NCI-H345 treated with DMSO at 0.1 percent for 48 hours (cell line): ENCODE measurements at regions not wholly inside any gene's neighbourhood (a gene's known extent, or its start where the extent isn't known, plus 50 kb on each side); places are given as distances from the start of the nearest gene placed in this dataset.
"Not testable (repeated sequence)": the region's sequence is repeated elsewhere in the genome, so short reads cannot be mapped to it uniquely, and the experiment has no call there.

Experiments used
- DNase-seq: peaks from one replicate; lab custom pipeline; 2025; ENCODE audit not compliant: unreplicated experiment; lab: John Stamatoyannopoulos, UW

DNA sequence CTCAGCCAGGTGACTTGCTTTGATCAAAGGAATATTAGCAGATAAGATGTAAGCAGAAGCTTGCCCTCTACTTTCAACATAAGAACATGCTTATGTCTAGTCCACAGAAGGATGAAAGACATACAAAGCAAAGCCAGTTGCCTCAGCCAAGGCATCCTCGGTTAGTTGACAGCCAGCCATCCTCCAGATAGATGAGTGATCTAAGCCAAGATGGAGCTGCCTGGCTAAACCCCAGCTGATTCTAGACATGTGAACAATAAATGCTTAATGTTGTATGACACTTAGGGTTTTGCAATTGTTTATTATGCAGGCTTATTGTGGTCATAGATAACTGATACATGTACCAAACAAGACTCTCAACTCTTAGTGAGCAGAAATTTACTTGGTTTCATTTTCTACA is 157.6 kb upstream of the TMTC2 start:
- no peak for DNase-seq

DNA sequence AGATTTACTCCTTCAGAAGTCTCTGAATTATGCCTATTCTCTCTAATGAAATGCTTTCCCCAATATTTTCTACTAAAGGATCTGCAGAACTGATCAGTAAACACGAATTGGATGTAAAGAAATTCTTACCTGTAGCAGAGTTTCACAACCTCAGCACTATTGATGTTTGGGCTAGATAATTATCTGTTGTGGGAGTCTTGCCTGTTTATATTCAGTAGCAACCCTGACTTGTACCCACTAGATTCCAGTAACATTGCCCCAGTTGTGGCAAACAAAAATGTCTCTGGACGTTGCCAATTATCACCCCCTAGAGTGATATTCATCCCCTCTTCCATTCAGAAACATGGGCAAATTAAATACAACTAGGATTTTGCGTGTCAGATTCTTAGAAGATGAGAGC is 156.8 kb upstream of the TMTC2 start:
- no peak for DNase-seq

DNA sequence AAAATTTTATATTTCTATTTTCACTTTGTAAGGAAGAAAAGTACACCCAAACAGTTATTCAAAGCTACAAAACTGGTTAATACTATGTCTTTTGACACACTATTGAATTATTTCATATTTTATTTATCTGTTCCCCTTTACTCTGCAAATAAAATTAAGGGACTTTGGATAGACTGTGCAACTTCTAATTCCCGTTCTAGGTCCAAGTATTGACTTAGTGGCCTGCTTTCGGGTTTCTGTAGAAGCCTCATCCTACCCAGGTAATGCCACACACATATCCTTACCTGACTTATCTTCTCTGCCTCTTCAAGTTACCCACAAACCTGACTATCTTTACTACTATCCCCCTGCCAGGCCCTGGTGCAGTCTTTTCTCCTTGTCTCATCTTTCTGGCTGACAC is 156.3 kb upstream of the TMTC2 start:
- no peak for DNase-seq

DNA sequence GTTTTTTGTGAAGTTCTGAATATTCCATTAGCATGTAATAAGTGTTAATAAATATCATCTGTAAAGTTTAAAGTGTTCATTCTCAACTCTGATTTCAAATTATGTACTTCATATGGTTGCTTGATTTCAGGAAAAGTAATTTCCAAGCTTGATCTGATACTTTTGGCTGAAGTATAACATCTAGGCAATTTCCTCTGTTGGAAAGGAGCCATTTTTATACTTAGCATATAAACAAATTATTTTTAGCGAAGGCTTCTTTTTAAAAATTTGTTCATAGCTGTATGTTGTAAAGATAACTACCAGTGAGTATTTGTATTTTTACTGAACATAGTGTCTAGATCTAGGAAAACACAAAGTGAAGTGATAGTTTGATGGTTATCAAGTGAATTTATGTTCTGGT is 153.4 kb upstream of the TMTC2 start:
- no peak for DNase-seq

DNA sequence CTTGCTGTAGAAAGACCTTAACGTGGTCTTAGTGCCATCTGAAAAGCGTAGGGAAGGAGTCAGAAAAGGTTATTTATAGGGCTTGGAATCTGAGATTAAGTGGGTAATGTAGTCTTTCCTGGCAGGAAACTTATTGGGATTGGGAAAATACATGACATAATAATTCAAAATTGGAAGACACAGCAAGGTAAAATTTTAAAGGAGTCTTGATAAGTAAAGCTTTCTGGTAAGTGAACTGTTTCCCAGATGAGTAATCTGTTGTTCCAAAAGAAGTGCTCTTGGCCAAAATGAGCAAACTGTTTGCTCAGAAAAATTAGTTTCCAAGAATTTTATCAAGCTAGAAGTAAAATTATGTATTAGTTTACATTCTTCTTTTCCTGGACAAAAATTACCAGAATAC is 149.3 kb upstream of the TMTC2 start:
- DNase-seq = no peak

DNA sequence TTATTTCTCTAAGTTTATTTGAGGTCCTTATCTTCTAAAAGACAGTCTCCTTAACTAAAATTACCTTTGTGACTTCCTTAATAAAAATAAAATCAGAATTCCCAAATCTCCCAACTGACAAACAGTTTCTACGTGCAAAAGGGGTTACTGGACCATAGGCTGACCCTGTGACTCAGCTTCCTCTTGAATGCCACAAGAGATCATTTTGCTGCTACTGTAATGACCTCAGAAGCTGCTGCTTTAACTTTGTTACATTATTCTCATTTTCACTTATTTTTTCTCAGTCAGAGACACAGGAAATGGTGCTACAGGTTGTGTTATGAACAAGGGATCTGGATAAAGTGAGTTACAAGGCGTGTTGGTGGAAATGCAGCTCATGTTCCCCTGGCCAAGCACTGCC is 132.2 kb upstream of the TMTC2 start:
- no peak for DNase-seq

DNA sequence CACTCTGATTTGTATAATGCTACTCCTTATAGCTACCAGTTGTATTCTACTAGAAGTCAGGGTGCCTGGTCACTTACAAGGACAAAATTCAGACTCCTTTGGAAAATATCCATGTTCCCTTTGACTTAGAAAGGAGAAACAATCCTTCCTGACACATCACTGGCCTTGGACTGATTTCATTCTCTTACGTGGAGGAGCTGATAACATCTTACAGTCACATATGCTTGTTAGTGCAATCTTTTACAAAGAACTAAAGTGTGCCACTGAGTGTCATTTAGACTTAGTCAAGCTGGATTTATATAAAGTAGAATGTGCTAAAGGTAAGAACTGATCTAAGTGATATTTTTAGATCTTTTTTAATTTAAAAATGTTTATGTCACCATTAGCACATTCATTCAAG is 131.0 kb upstream of the TMTC2 start:
- no peak for DNase-seq

DNA sequence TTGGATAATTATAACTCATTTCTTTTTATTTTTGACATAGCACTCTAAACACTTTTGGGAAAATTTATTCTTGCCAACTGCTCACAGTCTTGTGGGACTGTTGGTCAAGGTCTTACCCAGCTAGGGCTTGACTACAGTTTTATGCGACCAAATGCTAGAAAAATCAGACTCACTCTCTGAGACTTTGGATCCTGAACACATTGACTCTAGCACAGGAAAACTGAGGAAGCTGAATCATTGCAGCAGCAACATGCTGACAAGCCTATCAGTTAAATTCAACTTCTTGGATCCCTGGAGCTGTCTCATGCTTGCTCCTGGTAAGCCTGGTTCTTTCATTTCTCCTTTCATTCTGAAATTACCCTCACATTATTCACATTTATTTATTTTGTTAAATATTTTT is 120.7 kb upstream of the TMTC2 start:
- no peak for DNase-seq

DNA sequence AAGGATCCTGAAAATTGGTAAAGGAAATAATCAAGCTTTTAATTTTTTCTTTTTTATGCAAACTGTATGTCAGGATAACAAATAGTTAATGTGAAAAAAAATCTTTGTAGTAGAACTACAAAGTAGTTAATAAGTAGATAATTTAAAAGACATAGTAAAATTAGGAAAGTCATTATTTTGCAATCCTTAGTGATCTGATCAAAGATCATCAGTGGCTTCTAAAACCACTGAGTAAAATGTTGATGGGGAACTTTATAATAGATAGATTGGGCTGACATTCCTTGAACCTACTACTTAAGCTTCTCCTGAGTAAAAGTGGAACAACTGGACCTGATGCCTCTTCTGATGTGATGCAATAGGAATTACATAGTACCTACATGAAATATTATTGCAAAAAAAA is 119.0 kb upstream of the TMTC2 start:
- no peak for DNase-seq

DNA sequence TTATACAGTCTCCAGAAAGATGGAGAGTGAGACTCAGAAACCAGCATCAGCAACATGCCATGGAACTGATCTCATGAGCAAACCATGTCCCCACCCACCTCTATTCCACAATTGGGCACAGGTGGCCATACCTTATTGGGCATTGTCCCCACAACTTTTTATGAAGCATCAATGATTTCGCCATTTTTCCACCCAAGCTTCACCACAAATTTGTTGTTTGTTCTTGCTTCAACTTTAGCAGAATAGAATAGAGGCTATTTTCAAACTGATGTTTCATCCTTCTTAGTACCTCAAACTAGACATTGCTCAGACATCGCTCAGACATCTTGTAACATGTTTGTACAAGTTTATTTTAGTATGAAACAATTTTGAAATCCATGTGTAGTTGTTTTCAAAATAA is 112.5 kb upstream of the TMTC2 start:
- no peak for DNase-seq

DNA sequence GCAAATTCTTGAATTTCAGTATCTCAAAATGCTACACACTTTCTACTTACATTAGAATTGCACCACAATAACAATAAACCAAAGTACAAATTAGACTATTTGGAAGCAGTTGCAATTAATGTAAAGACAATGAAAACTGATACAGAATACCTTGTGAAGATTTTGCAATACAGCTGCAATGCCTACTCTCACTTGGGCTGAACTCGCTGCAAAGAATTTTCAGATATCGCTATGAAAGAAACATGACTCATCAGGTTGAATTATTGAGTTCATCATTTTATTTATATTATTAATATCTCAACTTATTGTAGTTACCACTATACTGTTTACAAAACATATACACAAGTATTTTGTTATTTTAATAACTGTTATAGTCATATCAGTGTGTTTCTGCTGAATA is 108.0 kb upstream of the TMTC2 start:
- DNase-seq = no peak

DNA sequence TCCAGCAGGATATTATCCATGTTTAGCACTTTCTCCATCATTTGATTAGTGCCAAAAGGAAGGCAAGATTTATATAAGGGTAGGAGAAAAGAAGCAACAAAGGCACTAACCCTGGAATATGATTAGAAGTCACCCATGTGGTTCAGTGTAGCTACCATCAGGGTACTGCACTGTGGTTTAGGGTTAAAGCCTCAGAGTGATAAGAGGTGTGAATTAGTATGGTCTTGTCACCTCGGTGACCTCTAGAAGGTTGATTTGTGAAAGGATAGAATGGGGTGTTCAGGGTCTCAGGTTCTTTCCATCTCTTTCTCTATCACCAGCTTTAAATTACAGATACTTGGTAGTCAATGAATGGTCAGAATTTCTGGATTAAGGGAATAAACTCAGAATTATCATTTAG is 103.0 kb upstream of the TMTC2 start:
- DNase-seq = no peak

DNA sequence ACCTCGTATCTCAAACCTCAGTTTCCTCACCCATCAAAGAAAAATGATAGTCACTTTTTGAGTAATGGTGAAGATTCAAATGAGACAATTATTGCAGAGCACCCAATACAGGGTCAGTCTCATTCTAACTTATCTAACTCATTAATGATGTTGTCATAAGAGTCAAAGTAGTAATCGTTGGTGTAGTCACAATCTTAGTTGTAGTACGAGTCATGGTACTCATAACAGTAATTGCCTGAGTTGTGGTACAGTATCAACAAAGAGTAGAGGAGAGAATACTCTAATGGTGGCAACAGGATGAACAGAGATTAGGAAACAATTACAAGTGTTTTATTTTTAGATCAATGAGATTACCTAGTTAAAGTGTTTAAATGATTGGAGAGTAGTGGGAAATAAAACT is 93.6 kb upstream of the TMTC2 start:
- no peak for DNase-seq

DNA sequence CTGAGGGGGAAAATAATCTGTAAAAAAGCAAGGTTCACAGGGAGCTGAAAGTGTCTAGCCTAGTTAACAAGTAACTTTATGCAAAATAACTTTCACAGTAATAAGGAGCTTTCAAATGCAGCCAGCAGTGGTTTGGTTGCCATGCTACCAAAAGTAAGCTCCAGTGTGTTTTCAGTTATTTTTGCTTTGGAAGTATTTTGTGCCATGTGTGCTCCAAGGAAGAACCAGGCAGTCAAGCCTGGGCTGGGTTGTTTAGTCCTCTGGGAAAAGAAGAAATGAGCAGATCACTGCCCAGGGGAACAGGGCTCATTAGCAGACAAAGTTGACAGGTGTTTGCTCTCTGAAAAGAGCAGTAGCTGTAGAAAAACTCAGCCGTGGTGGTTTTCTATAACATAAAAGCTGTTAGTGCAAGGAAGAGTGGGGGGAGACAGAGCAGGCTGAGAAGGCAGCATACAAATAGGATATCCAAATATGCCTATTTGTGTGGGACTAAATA is 92.8 kb upstream of the TMTC2 start:
- DNase-seq = peak; percentile 42

DNA sequence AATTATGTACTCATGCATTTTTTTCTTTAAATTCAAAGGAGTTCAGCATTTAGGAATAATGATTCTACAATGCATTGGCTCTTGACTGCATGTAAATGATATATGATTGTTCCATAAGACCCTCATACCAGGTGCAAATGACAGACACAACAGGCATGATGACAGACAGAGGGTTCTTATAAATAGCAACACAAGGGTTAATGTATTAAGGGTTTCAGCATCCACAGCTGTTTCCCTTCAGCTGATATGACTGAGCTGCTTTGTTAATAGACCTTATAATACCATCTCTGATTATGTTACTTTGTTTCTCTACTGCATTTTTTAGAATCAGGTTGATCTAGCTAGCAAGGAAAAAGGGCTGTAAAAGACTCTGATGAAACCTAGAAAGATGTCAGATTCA is 90.8 kb upstream of the TMTC2 start:
- DNase-seq = no peak

DNA sequence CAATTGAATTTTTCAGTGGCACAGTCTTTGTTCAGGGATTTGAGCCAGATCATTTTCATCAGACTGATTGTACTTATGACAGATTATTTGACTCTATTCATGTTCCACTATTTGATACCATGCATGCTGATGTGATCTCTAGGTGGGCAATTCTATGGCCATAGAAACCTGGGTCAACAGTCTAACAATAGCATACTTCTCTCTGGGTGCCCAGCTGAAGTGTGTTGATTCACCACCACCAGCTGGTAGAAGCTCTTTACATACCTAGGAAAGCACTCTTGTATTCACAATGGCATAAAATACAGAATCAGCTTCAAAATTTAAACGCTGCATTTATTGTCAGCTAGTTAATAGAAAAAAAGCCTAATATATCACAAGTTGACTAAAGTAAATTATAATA is 90.2 kb upstream of the TMTC2 start:
- peak; percentile 97 for DNase-seq

DNA sequence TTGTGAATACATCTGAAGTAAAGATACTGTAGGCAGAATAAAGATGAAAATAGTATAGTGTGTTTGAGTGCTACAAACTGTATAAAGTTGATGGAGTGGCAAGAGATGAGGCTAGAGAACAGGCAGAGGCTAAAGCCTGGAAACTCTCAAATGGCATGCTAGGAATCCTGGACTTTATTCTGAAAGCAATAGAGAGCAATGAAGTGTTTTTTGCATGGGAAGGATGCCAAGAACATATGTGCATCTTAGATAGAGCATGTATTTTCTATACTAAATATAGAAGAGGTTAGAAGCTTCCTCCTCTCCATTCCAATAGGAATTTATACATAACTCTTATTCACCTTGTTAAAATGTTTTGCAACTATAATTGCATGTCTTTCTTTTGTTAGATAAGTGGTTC is 86.3 kb upstream of the TMTC2 start:
- peak; percentile 23 for DNase-seq

DNA sequence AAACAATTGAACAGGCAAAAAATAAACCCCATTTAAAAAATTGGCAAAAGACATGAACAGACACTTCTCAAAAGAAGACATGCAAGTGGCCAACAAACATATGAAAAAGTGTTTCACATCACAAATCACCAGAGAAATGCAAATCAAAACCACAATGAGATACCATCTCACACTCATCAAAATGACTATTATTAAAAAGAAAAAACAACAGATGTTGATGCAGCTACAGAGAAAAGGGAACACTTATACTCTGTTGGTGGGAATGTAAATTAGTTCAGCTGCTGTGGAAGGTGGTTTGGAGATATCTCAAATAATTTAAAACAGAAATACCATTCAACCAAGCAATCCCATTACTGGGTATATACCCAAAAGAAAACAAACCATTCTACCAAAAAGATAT is 83.1 kb upstream of the TMTC2 start:
- not testable (repeated sequence) for DNase-seq

DNA sequence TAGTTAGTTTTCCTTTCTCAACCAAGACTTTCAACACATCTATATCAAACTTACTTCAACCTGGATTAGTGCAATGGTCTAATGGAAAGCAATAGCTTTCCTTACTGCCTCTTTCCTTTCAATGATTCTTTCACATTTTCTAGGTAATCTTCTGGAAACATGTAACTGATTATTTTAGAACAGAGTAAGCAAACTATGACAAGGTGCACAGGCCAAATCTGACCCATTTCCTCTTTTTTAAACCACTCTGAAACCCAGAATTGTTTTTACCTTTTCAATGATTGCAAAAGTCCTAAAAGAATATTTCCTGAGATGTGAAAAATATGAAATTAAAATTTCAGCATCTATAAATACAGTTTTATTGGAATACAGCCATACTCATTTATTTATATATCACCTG is 81.6 kb upstream of the TMTC2 start:
- DNase-seq = no peak

DNA sequence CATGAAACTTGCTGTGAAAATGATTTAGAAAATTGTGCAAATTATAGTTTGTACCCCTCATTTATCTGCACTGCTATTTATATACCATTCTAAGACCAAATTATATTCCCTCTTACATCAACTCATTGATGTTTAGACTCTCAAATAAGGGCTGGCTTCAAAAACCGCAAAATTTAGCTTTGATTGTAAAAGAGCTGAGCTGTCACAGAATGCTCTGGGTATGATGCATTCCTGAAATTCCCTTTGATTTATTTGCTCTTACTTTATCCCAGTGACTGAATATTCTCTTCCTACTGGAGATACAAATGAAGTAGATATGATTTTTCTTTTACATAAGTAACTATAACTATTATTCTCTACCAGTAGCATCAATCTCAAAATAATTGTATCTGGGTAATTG is 78.0 kb upstream of the TMTC2 start:
- DNase-seq = no peak

DNA sequence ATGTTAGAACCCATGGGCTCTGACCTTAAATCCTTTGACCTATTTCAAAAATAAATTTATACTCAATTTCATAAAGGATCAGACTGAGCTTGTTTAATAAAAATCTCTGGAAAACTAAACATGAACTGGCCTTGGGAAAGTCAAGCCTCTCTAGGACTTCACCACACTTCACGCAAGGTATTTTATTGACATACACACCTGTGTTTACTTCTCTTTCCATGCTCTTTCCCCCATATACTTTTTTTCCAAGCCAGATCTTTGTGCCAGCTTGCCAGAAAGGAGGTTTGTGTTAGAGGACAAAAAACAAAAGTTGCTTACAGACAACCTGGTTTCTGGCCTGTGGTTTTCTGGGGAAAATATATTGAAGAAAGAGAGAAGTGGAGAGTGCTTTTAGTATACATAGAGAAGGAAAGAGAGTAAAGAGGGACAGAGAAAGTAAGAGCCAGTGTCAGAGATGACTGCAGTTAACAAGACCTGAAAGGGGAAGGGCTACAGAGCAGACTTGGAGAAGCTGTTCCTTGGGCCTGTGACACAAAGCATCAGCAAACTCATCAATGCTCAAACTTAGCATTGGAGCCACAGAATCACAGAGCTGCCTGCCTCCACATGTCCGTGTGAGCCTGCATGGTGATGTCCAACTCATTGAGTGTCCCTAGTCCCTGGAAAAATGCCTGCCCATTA is 77.3 kb upstream of the TMTC2 start:
- no peak for DNase-seq

DNA sequence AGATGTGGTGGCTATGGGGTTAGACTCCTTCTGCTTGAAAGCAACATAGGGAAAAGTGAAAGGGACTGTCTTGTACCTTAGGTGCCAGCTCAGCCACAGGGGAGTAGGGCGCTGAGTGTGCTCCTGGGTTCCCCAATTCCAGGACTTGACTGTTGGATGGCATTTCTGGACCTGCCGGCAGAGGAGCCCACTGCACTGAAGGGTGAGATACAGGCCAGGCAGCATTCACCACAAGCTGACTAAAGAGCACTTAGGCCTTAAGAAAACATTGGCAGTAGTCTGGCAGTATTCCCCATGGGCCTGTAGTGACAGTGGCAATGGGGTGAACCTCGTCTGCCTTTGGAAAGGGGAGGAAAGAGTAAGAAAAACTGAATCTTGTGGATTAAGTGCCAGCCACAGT is 67.1 kb upstream of the TMTC2 start:
- DNase-seq = no peak

DNA sequence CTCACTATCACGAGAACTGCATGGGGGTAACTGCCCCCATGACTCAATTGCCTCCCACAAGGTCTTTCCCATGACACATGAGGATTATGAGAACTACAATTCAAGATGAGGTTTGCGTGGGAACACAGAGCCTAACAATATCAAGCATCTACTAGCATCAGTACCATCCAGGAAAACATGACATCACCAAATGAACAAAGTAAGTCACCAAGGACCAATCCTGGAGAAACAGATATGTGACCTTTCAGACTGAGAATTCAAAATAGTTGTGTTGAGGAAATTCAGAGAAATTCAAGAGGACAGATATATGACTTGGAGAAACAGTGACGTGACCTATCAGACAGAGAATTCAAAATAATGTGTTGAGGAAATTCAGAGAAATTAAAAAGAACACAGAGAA is 65.8 kb upstream of the TMTC2 start:
- DNase-seq = no peak

DNA sequence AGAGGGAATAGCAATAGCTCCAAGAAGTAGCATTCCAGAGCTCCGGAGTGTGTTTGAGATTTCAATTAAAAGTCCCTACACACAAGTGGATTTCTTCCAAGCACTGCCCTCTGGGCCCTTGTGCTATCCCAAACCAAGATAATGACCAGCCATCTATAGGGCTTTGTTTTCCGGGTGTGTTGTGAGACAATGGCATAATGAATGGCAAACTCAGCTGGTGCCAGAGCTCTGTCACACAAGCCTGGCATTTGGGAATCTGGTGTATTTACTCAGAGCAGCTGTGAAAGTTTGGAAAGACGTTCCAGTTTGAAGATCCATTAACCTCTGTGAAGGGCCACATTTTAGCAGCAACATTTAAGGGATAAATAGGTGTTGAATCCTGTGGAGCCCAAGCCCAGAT is 61.2 kb upstream of the TMTC2 start:
- peak; percentile 36 for DNase-seq
